Activated CD8-positive, alpha-beta memory T cell treated with anti-CD3 and anti-CD28 coated beads for 24 hours (primary cell): ENCODE measurements at regions not wholly inside any gene's neighbourhood (a gene's known extent, or its start where the extent isn't known, plus 50 kb on each side); places are given as distances from the start of the nearest gene placed in this dataset.
"Not testable (repeated sequence)": the region's sequence is repeated elsewhere in the genome, so short reads cannot be mapped to it uniquely, and the experiment has no call there.

Experiments
- DNase-seq: peaks from one replicate; pipeline ENCODE4 v3.0.0-alpha.2; 2020

DNA sequence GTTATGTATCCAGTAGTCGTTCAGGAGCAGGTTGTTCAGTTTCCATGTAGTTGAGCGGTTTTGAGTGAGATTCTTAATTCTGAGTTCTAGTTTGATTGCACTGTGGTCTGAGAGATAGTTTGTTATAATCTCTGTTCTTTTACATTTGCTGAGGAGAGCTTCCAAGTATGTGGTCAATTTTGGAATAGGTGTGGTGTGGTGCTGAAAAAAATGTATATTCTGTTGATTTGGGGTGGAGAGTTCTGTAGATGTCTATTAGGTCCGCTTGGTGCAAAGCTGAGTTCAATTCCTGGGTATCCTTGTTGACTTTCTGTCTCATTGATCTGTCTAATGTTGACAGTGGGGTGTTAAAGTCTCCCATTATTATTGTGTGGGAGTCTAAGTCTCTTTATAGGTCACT is 68.6 kb upstream of the IZUMO1R start:
- DNase-seq = not testable (repeated sequence)

DNA sequence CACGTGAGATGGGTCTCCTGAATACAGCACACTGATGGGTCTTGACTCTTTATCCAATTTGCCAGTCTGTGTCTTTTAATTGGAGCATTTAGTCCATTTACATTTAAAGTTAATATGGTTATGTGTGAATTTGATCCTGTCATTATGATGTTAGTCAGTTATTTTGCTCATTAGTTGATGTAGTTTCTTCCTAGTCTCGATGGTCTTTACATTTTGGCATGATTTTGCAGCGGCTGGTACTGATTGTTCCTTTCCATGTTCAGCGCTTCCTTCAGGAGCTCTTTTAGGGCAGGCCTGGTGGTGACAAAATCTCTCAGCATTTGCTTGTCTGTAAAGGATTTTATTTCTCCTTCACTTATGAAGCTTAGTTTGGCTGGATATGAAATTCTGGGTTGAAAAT is 68.0 kb upstream of the IZUMO1R start:
- DNase-seq = not testable (repeated sequence)

DNA sequence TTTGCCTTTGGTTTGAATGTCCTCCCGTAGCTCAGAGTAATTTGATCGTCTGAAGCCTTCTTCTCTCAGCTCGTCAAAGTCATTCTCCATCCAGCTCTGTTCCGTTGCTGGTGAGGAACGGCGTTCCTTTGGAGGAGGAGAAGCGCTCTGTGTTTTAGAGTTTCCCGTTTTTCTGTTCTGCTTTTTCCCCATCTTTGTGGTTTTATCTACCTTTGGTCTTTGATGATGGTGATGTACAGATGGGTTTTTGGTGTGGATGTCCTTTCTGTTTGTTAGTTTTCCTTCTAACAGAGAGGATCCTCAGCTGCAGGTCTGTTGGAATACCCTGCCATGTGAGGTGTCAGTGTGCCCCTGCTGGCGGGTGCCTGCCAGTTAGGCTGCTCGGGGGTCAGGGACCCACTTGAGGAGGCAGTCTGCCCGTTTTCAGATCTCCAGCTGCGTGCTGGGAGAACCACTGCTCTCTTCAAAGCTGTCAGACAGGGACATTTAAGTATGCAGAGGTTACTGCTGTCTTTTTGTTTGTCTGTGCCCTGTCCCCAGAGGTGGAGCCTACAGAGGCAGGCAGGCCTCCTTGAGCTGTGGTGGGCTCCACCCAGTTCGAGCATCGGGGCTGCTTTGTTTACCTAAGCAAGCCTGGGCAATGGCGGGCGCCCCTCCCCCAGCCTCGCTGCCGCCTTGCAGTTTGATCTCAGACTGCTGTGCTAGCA is 66.8 kb upstream of the IZUMO1R start:
- DNase-seq = not testable (repeated sequence)

DNA sequence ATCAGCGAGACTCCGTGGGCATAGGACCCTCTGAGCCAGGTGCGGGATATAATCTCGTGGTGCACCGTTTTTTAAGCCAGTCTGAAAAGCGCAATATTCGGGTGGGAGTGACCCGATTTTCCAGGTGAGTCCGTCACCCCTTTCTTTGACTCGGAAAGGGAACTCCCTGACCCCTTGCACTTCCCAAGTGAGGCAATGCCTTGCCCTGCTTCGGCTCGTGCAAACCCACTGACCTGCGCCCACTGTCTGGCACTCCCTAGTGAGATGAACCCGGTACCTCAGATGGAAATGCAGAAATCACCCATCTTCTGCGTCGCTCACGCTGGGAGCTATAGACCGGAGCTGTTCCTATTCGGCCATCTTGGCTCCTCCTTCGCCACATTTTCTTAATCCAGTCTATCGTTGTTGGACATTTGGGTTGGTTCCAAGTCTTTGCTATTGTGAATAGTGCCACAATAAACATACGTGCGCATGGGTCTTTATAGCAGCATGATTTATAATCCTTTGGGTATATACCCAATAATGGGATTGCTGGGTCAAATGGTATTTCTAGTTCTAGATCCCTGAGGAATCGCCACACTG is 66.1 kb upstream of the IZUMO1R start:
- peak; percentile 57 for DNase-seq

DNA sequence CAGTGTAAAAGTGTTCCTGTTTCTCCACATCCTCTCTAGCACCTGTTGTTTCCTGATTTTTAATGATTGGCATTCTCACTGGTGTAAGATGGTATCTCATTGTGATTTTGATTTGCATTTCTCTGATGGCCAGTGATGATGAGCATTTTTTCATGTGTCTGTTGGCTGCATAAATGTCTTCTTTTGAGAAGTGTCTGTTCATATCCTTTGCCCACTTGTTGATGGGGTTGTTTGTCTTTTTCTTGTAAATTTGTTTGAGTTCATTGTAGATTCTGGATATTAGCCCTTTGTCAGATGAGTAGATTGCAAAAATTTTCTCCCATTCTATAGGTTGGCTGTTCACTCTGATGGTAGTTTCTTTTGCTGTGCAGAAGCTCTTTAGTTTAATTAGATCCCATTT is 65.6 kb upstream of the IZUMO1R start:
- not testable (repeated sequence) for DNase-seq

DNA sequence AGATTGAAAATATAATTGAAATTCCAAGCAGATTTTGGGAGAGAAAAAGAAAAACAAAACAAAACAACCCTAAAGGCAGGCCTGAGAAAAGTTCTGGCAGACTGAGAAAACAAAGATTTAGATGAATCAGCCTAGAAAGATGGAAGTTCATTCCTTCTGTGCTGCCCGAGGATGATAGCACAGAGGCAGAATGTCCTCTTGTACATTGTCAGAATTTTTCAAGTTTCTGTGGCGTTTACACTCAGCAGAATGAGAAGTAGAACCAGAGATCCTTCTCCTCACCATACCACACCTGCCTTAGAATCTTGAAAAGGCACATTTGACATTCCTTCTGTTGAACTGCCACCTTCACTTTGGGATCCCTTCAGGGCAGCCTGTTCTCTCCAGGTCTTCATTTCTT is 62.5 kb upstream of the IZUMO1R start:
- no peak for DNase-seq

DNA sequence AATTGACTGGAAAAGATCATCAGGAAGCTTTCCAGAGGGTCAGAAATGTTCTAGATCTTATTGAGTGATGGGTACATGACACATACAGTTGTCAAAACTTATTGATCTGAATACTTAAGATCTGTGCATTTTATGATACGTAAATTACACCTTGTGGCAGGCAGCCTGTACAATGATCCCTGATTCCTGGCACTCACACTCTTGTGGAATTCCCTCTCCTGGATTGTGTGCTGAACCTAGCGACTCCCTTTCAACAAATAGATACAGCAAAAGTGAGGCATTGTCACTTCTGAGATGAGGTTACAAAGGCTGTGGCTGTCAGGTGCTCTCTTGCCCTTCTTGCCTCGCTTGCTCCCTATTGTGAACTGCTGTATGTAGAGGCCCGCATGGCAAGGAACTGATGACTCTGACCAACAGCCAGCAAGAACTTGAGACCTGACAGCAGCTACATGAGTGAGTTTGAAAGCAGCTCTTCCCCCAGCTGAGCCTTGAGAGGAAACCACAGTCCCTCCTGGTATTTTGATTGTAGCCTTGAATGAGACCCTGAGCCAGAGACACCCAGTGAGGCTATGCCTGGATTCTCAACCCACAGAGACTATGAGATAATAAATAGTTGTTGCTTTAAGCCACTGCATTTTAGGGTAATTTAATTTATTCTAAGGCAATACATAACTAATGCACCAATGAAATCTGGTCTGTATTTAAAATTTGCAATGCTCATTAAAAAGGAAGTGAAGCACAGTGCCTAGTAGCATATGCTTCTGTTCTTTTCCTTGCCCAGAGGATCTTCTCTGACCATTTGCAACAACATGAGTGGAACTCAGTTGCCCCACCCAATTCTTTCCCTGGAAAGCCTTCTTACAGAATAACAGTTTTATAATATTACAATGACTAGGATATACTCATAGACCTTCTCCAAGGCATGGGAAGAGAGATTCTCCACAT is 60.5 kb upstream of the IZUMO1R start:
- no peak for DNase-seq

DNA sequence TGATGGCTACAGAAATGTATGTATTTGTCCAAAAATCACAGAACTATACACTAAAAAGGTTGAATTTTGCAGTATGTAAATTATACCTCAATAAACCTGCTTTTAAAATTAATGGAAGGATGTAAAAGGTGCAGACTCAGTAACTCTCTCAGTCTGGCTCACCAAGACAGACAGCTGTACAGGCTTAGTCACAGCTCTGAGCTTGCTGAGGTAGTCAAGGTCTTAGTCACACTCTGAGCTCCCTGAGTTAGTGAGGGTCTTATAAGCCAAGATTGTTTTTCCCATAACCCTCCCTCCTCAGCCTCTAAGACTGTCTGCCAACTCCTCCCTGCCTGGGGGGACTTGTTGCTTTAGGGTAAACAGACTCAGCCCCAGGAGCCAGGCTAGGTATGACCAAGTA is 59.3 kb upstream of the IZUMO1R start:
- no peak for DNase-seq

DNA sequence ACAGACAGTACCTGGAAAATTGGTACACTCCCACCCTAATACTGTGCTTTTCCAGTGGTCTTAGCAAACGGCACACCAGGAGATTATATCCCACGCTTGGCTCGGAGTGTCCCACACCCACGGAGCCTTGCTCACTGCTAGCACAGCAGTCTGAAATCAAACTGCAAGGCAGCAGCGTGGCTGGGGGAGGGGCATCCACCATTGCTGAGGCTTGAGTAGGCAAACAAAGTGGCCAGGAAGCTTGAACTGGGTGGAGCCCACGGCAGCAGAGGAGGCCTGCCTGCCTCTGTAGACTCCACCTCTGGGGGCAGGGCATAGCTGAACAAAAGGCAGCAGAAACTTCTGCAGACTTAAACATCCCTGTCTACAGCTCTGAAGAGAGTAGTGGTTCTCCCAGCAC is 56.1 kb upstream of the IZUMO1R start:
- not testable (repeated sequence) for DNase-seq

DNA sequence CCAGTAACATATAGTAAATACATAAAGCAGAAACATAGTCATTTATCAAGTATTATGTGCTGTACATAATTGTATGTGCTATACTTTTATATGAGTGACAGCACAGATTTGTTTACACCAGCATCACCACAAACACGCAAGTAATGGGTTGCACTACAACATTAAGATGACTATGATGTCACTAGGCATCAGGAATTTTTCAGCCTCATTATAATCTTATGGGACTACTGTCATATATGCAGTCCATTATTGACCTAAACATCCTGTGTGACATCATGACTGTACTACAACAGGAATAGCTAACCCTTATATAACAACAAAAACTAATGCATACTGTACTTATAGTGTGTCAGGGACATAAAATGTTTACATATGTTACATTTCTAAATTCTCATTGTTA is 50.2 kb upstream of the IZUMO1R start:
- DNase-seq = no peak
